ENCODE measurements at regions not wholly inside any gene's neighbourhood (a gene's known extent, or its start where the extent isn't known, plus 50 kb on each side); places are given as distances from the start of the nearest gene placed in this dataset.

GRCh38 chr5:89950234-89950633 lies 459.3 kb downstream of the CETN3 start:
- H3K4me3 ChIP-seq (ENCODE audit: low read depth, low read length), result no peak overlapping the region
- DNase-seq (ENCODE audit: low read depth, low spot score), result no peak
- TF ChIP-seq CTCF (IDR thresholded peaks at IDR 0.05; ENCODE audit: low read depth, low read length), result no peak
- in situ Hi-C loops (cut with HindIII; ENCODE audit: low sequenced_read_pairs), result no loop called here

GRCh38 chr5:89948977-89949376 lies 460.6 kb downstream of the CETN3 start:
- in situ Hi-C loops (cut with HindIII; ENCODE audit: low sequenced_read_pairs), result no loop called here
- TF ChIP-seq CTCF (IDR thresholded peaks at IDR 0.05; ENCODE audit: low read depth, low read length), result no peak
- DNase-seq (ENCODE audit: low read depth, low spot score), result no peak
- H3K4me3 ChIP-seq (ENCODE audit: low read depth, low read length), result no peak overlapping the region

- no peak for TF ChIP-seq CTCF (IDR thresholded peaks at IDR 0.05; ENCODE audit: low read depth, low read length)
- in situ Hi-C loops (cut with HindIII; ENCODE audit: low sequenced_read_pairs), result no loop called here
- H3K4me3 ChIP-seq (ENCODE audit: low read depth, low read length), result no peak overlapping the region
- DNase-seq (ENCODE audit: low read depth, low spot score), result no peak
Observed at GRCh38 chr5:89946916-89947315, 462.6 kb downstream of the CETN3 start.

GRCh38 chr5:89946508-89946907 lies 463.0 kb downstream of the CETN3 start:
- TF ChIP-seq CTCF (IDR thresholded peaks at IDR 0.05; ENCODE audit: low read depth, low read length), result no peak
- in situ Hi-C loops (cut with HindIII; ENCODE audit: low sequenced_read_pairs), result no loop called here
- H3K4me3 ChIP-seq (ENCODE audit: low read depth, low read length), result no peak overlapping the region
- no peak for DNase-seq (ENCODE audit: low read depth, low spot score)

GRCh38 chr5:89942171-89942570 lies 467.4 kb downstream of the CETN3 start:
- no peak overlapping the region for H3K4me3 ChIP-seq (ENCODE audit: low read depth, low read length)
- in situ Hi-C loops (cut with HindIII; ENCODE audit: low sequenced_read_pairs), result no loop called here
- TF ChIP-seq CTCF (IDR thresholded peaks at IDR 0.05; ENCODE audit: low read depth, low read length), result no peak
- DNase-seq (ENCODE audit: low read depth, low spot score), result no peak

GRCh38 chr5:89936576-89936975 lies 473.0 kb downstream of the CETN3 start:
- in situ Hi-C loops (cut with HindIII; ENCODE audit: low sequenced_read_pairs), result no loop called here
- TF ChIP-seq CTCF (IDR thresholded peaks at IDR 0.05; ENCODE audit: low read depth, low read length), result no peak

GRCh38 chr5:89934069-89934468 lies 475.5 kb downstream of the CETN3 start:
- TF ChIP-seq CTCF (IDR thresholded peaks at IDR 0.05; ENCODE audit: low read depth, low read length), result no peak
- in situ Hi-C loops (cut with HindIII; ENCODE audit: low sequenced_read_pairs), result no loop called here

More at GRCh38 chr5:89936576-89936975, 473.0 kb downstream of the CETN3 start:
- DNase-seq (ENCODE audit: low read depth, low spot score), result no peak
- H3K4me3 ChIP-seq (ENCODE audit: low read depth, low read length), result no peak overlapping the region

More at GRCh38 chr5:89934069-89934468, 475.5 kb downstream of the CETN3 start:
- H3K4me3 ChIP-seq (ENCODE audit: low read depth, low read length), result no peak overlapping the region
- DNase-seq (ENCODE audit: low read depth, low spot score), result no peak
